IPS DF 19.7 (cell line): ENCODE measurements at regions not wholly inside any gene's neighbourhood (a gene's known extent, or its start where the extent isn't known, plus 50 kb on each side); places are given as distances from the start of the nearest gene placed in this dataset.
"Not testable (repeated sequence)": the region's sequence is repeated elsewhere in the genome, so short reads cannot be mapped to it uniquely, and the experiment has no call there.

Experiments used
- DNase-seq: peaks from one replicate; pipeline ENCODE4 v3.0.0-alpha.2; 2013; ENCODE audit warnings: low read depth, low spot score

- DNase-seq = no peak
These were observed 51.0 kb upstream of the ACTR3 start for GRCh38 chr2:113838744-113839444.

- no peak for DNase-seq
These were observed 51.6 kb upstream of the ACTR3 start for GRCh38 chr2:113838277-113838676.

GRCh38 chr2:113834051-113834730 is 55.7 kb upstream of the ACTR3 start:
- DNase-seq = no peak

- DNase-seq = no peak
These were observed 57.0 kb upstream of the ACTR3 start for GRCh38 chr2:113832795-113833290.

- no peak for DNase-seq
These were observed 58.7 kb upstream of the ACTR3 start for GRCh38 chr2:113831161-113831560.

GRCh38 chr2:113829761-113830160 is 60.1 kb upstream of the ACTR3 start:
- no peak for DNase-seq

GRCh38 chr2:113829270-113829669 is 60.6 kb upstream of the ACTR3 start:
- DNase-seq = no peak

- DNase-seq = no peak
These were observed 61.7 kb upstream of the ACTR3 start for GRCh38 chr2:113828049-113828742.

- no peak for DNase-seq
These were observed 62.5 kb upstream of the ACTR3 start for GRCh38 chr2:113827426-113827825.

- DNase-seq = no peak
These were observed 63.3 kb upstream of the ACTR3 start for GRCh38 chr2:113826346-113827285.

- no peak for DNase-seq
These were observed 65.9 kb upstream of the ACTR3 start for GRCh38 chr2:113823716-113824595.

GRCh38 chr2:113822087-113822815 is 65.8 kb upstream of the SLC35F5 start:
- no peak for DNase-seq

GRCh38 chr2:113818382-113818951 is 62.0 kb upstream of the SLC35F5 start:
- DNase-seq = peak; percentile 59

GRCh38 chr2:113813396-113813795 is 57.0 kb upstream of the SLC35F5 start:
- not testable (repeated sequence) for DNase-seq

- no peak for DNase-seq
These were observed 55.8 kb upstream of the SLC35F5 start for GRCh38 chr2:113812204-113812603.

- DNase-seq = no peak
These were observed 52.8 kb upstream of the SLC35F5 start for GRCh38 chr2:113809076-113809736.

GRCh38 chr2:113807721-113808120 is 51.3 kb upstream of the SLC35F5 start:
- DNase-seq = no peak

- no peak for DNase-seq
These were observed 49.9 kb upstream of the SLC35F5 start for GRCh38 chr2:113806217-113806913.
